ENCODE measurements at regions not wholly inside any gene's neighbourhood (a gene's known extent, or its start where the extent isn't known, plus 50 kb on each side); places are given as distances from the start of the nearest gene placed in this dataset.

- no peaks in the 10 kb centered on the region for H3K79me2 ChIP-seq
- no peak for DNase-seq (ENCODE audit: low spot score)
- H2AFZ ChIP-seq = no peak overlapping the region
- H3K4me2 ChIP-seq = no peak overlapping the region
- H4K20me1 ChIP-seq (ENCODE audit: insufficient read depth, poor library complexity, severe bottlenecking) = no peaks in the 10 kb centered on the region
- TF ChIP-seq CTCF (IDR thresholded peaks at IDR 0.05; ENCODE audit: poor library complexity) (no peak), EZH2phosphoT487 (IDR thresholded peaks at IDR 0.05; ENCODE audit: low read depth, severe bottlenecking, unreplicated experiment) (no peak), EZH2 (IDR thresholded peaks at IDR 0.05; ENCODE audit: borderline replicate concordance) (no peak)
- H3K9me3 ChIP-seq (ENCODE audit: low read depth) = no peaks in the 10 kb centered on the region
- H3K36me3 ChIP-seq (replicated peaks; ENCODE audit: insufficient read depth, low read depth) = no peaks in the 10 kb centered on the region
- H3K27ac ChIP-seq = no peak overlapping the region
- H3K4me1 ChIP-seq (ENCODE audit: insufficient read depth) = no peaks in the 10 kb centered on the region
- no peaks in the 10 kb centered on the region for H3K27me3 ChIP-seq
- no peaks in the 10 kb centered on the region for H3K9me2 ChIP-seq (replicated peaks; ENCODE audit: insufficient read depth)
- 45% methylated on average over 3 of the region's 3 CpGs for WGBS (ENCODE audit: low lambda C conversion rate, missing lambda C conversion rate)
- H3K4me3 ChIP-seq = no peak overlapping the region
Measured at GRCh38 chr21:28509031-28509430, 483.6 kb downstream of the LTN1 start.

GRCh38 chr21:28508126-28508525 is 484.6 kb downstream of the LTN1 start:
- no peak overlapping the region for H3K4me3 ChIP-seq
- no peaks in the 10 kb centered on the region for H3K79me2 ChIP-seq
- no peaks in the 10 kb centered on the region for H3K9me2 ChIP-seq (replicated peaks; ENCODE audit: insufficient read depth)
- no peaks in the 10 kb centered on the region for H4K20me1 ChIP-seq (ENCODE audit: insufficient read depth, poor library complexity, severe bottlenecking)
- no peaks in the 10 kb centered on the region for H3K36me3 ChIP-seq (replicated peaks; ENCODE audit: insufficient read depth, low read depth)
- H3K4me1 ChIP-seq (ENCODE audit: insufficient read depth) = no peaks in the 10 kb centered on the region
- H2AFZ ChIP-seq = no peak overlapping the region
- no peaks in the 10 kb centered on the region for H3K27me3 ChIP-seq
- H3K27ac ChIP-seq = no peak overlapping the region
- TF ChIP-seq EZH2phosphoT487 (IDR thresholded peaks at IDR 0.05; ENCODE audit: low read depth, severe bottlenecking, unreplicated experiment) = no peak
- TF ChIP-seq CTCF (IDR thresholded peaks at IDR 0.05; ENCODE audit: poor library complexity) = no peak
- TF ChIP-seq EZH2 (IDR thresholded peaks at IDR 0.05; ENCODE audit: borderline replicate concordance) = no peak
- no peaks in the 10 kb centered on the region for H3K9me3 ChIP-seq (ENCODE audit: low read depth)
- no peak for DNase-seq (ENCODE audit: low spot score)
- H3K4me2 ChIP-seq = no peak overlapping the region

GRCh38 chr21:28496517-28496916 is 496.2 kb downstream of the LTN1 start:
- DNase-seq (ENCODE audit: low spot score) = no peak
- H3K4me3 ChIP-seq = no peak overlapping the region
- H2AFZ ChIP-seq = no peak overlapping the region
- H3K27me3 ChIP-seq = no peaks in the 10 kb centered on the region
- H3K9me2 ChIP-seq (replicated peaks; ENCODE audit: insufficient read depth) = no peaks in the 10 kb centered on the region
- H4K20me1 ChIP-seq (ENCODE audit: insufficient read depth, poor library complexity, severe bottlenecking) = no peaks in the 10 kb centered on the region
- no peaks in the 10 kb centered on the region for H3K4me1 ChIP-seq (ENCODE audit: insufficient read depth)
- H3K36me3 ChIP-seq (replicated peaks; ENCODE audit: insufficient read depth, low read depth) = no peaks in the 10 kb centered on the region
- no peak for TF ChIP-seq EZH2 (IDR thresholded peaks at IDR 0.05; ENCODE audit: borderline replicate concordance)
- no peak for TF ChIP-seq CTCF (IDR thresholded peaks at IDR 0.05; ENCODE audit: poor library complexity)
- no peak for TF ChIP-seq EZH2phosphoT487 (IDR thresholded peaks at IDR 0.05; ENCODE audit: low read depth, severe bottlenecking, unreplicated experiment)
- no peak overlapping the region for H3K4me2 ChIP-seq
- H3K27ac ChIP-seq = no peak overlapping the region
- H3K79me2 ChIP-seq = no peaks in the 10 kb centered on the region
- no peaks in the 10 kb centered on the region for H3K9me3 ChIP-seq (ENCODE audit: low read depth)

GRCh38 chr21:28492127-28492526 is 500.6 kb downstream of the LTN1 start:
- Histone ChIP-seq H3K9me3 (ENCODE audit: low read depth) (no peaks in the 10 kb centered on the region), H3K4me1 (ENCODE audit: insufficient read depth) (no peaks in the 10 kb centered on the region), H3K36me3 (replicated peaks; ENCODE audit: insufficient read depth, low read depth) (no peaks in the 10 kb centered on the region), H3K27ac (no peak overlapping the region), H3K9me2 (replicated peaks; ENCODE audit: insufficient read depth) (no peaks in the 10 kb centered on the region), H2AFZ (no peak overlapping the region), H4K20me1 (ENCODE audit: insufficient read depth, poor library complexity, severe bottlenecking) (no peaks in the 10 kb centered on the region), H3K79me2 (no peaks in the 10 kb centered on the region), H3K4me2 (no peak overlapping the region), H3K27me3 (no peaks in the 10 kb centered on the region), H3K4me3 (no peak overlapping the region)
- 49% methylated on average over 4 of the region's 4 CpGs for WGBS (ENCODE audit: low lambda C conversion rate, missing lambda C conversion rate)
- no peak for DNase-seq (ENCODE audit: low spot score)
- TF ChIP-seq EZH2phosphoT487 (IDR thresholded peaks at IDR 0.05; ENCODE audit: low read depth, severe bottlenecking, unreplicated experiment) (no peak), CTCF (IDR thresholded peaks at IDR 0.05; ENCODE audit: poor library complexity) (no peak), EZH2 (IDR thresholded peaks at IDR 0.05; ENCODE audit: borderline replicate concordance) (no peak)
